IPS-20b (cell line): ENCODE measurements at regions not wholly inside any gene's neighbourhood (a gene's known extent, or its start where the extent isn't known, plus 50 kb on each side); places are given as distances from the start of the nearest gene placed in this dataset.

Experiments used
- H3K27ac ChIP-seq: one replicate; pipeline ENCODE4 v1.5.1; 2013; ENCODE audit warnings: low read length
- H3K27me3 ChIP-seq: 2 replicates; pipeline ENCODE4 v1.6.1; 2013; ENCODE audit warnings: mild to moderate bottlenecking, low read length, inconsistent platforms; ENCODE audit not compliant: insufficient read depth
- H3K36me3 ChIP-seq: 2 replicates; pipeline ENCODE4 v1.6.1; 2013; ENCODE audit warnings: low read depth, mild to moderate bottlenecking, inconsistent platforms, low read length, moderate library complexity; ENCODE audit not compliant: insufficient read depth
- H3K4me1 ChIP-seq: 2 replicates; pipeline ENCODE4 v1.6.1; 2013; ENCODE audit warnings: mild to moderate bottlenecking, control low read depth, inconsistent platforms, low read length, moderate library complexity; ENCODE audit not compliant: insufficient read depth
- H3K4me3 ChIP-seq: 2 replicates; pipeline ENCODE4 v1.5.1; 2013; ENCODE audit warnings: mild to moderate bottlenecking, low read length, inconsistent platforms
- H3K9ac ChIP-seq: 2 replicates; pipeline ENCODE4 v1.6.1; 2013; ENCODE audit warnings: low read depth, mild to moderate bottlenecking, inconsistent platforms, low read length, moderate library complexity
- H3K9me3 ChIP-seq: 2 replicates; pipeline ENCODE4 v1.6.1; 2013; ENCODE audit warnings: mild to moderate bottlenecking, low read depth, low read length, inconsistent platforms; ENCODE audit not compliant: insufficient read depth

DNA sequence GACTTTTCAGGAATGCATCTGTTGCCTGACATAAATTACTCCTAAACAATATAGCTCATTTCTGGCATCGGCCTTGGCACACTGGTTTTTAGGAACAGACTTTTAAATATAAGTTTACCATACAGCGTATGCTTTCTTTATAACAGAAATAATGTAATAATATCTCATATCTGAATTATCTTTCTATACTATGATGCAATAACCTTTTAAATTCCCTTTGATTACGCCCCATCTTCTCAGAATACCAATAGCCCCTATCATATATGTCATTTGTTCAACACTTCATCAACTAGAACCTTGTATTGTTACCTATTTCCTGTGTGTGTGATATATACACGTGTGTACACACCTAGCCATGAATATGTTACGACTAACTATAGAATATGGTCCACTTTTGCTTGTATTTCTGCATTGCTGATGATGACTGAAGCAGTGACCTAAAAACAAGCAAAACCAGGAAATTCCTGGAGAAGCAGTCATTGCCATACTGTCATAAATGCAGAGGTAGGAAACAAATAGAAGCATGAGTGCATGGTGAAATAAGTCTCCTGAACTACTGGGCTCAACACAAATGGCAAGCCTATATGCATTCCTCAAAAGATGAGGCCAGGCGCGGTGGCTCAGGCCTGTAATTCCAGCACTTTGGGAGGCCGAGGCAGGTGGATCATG, 618.4 kb upstream of the NRP1 start:
- no peaks in the 10 kb centered on the region for H3K9me3 ChIP-seq

DNA sequence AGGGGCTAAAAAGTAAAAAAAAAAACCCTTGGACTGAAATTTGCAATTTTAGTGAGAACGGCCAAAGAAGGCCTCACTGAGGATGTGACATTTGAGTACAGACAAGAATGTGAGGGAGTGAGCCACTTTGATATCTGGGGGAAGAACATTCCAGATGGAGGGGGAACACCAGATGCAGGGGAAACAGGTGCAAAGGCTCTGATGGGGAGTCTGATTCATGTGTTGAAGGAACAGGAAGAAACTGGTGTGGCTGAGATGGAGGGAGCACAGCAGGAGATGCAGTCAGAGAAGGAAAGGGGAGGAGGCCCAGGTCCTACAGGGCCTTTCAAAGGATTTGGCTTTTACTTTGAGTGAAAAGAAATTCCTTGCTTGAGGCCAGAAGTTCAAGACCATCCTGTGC, 615.7 kb upstream of the NRP1 start:
- Histone ChIP-seq H3K27ac (no peak overlapping the region), H3K4me1 (no peaks in the 10 kb centered on the region), H3K4me3 (no peak overlapping the region), H3K9ac (no peak overlapping the region), H3K27me3 (no peaks in the 10 kb centered on the region), H3K9me3 (peaks cover 4% of the 10 kb centered on the region), H3K36me3 (no peaks in the 10 kb centered on the region)

More for the DNA sequence above, 618.4 kb upstream of the NRP1 start:
- Histone ChIP-seq H3K4me1 (no peaks in the 10 kb centered on the region), H3K27me3 (no peaks in the 10 kb centered on the region), H3K36me3 (no peaks in the 10 kb centered on the region), H3K4me3 (no peak overlapping the region), H3K9ac (no peak overlapping the region), H3K27ac (no peak overlapping the region)

DNA sequence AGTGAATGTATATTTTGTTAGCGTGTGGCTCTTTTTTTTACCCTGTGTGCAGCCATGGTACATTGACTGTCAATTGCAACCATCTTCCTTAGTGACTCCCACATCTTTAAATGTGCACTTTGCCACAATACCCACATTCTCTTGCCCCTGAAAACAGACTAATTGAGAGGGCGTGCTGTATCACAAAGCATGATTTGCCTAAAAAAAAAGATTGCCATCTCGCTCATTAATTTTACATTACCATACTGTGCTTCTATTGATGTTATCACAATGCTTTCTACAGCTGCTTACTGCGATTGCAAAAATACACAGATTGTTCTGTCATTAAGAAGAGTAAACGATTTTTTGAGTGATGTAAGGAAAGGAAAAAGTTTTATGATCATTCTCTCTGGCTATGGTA, 613.1 kb upstream of the NRP1 start:
- H3K36me3 ChIP-seq, result no peaks in the 10 kb centered on the region
- H3K9ac ChIP-seq, result no peak overlapping the region
- H3K4me1 ChIP-seq, result no peaks in the 10 kb centered on the region

DNA sequence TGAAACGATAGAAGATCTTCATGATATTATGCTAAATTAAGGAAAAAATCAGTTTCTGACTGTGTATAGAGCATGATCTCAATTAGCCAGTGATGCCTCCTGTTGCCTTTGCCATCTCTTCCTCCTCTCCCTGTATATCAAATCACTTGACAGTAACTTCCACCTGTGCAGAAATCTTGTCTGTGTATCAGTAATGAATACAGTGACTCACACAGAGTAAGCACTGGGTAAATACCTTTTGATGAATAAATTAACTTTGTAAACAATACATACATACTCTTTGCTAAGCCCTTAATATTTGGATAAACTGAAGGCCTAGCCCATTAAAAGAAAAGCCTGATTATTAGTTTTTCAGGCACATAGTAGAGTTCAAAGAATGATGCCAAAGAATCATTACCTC, 610.6 kb upstream of the NRP1 start:
- no peaks in the 10 kb centered on the region for H3K36me3 ChIP-seq
- H3K27ac ChIP-seq, result no peak overlapping the region
- peaks cover 4% of the 10 kb centered on the region for H3K9me3 ChIP-seq
- no peak overlapping the region for H3K4me3 ChIP-seq
- no peak overlapping the region for H3K9ac ChIP-seq
- no peaks in the 10 kb centered on the region for H3K27me3 ChIP-seq
- no peaks in the 10 kb centered on the region; the same call in 1 of the 2 replicates for H3K4me1 ChIP-seq

More for the DNA sequence above, 613.1 kb upstream of the NRP1 start:
- Histone ChIP-seq H3K9me3 (peaks cover 4% of the 10 kb centered on the region), H3K4me3 (no peak overlapping the region), H3K27ac (no peak overlapping the region), H3K27me3 (no peaks in the 10 kb centered on the region)

DNA sequence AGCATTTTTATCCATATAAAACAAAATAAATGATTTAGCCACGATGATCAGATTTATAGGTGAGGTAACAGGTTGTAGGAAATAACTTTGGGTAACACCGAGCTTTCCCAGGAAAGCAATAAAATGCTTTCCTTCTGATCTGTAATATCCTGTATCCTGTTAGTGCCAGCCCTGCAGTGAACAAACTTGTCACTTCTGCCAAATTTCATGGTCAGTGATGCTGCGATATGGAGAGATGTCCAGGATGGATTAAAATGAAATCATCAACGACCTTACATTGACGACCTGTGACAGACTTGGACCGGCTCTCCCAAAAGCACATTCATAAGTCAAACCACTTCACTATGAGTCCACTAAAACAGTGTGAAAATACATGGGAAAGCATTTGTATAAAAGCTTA, 608.0 kb upstream of the NRP1 start:
- Histone ChIP-seq H3K4me3 (no peak overlapping the region), H3K9ac (no peak overlapping the region), H3K27ac (no peak overlapping the region), H3K36me3 (no peaks in the 10 kb centered on the region), H3K27me3 (no peaks in the 10 kb centered on the region), H3K9me3 (peaks cover 4% of the 10 kb centered on the region), H3K4me1 (peaks cover 4% of the 10 kb centered on the region; the same call in 1 of the 2 replicates)

DNA sequence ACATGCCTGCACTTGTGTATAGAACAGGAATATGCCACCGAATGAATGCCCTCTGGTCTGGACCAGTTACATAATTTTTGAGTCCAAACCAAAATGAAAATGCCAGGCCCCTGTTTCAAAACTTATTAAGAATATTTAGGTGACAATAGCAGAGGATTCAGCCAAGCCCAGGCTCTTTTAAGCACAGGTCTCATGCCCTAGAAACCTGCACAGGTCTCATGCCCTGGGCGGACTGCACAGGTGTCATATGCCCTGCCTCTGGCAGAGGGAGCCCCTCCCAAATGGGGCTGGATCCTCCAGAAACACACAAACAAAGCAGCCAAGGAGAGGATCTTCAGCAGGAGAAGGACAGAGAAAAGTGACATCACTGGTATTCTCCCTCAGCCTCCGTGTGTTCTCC, 605.4 kb upstream of the NRP1 start:
- Histone ChIP-seq H3K36me3 (no peaks in the 10 kb centered on the region), H3K27ac (no peak overlapping the region), H3K4me3 (no peak overlapping the region), H3K9ac (no peak overlapping the region), H3K9me3 (no peaks in the 10 kb centered on the region; the same call in 1 of the 2 replicates), H3K27me3 (no peaks in the 10 kb centered on the region), H3K4me1 (peaks cover 10% of the 10 kb centered on the region; the same call in 1 of the 2 replicates)

DNA sequence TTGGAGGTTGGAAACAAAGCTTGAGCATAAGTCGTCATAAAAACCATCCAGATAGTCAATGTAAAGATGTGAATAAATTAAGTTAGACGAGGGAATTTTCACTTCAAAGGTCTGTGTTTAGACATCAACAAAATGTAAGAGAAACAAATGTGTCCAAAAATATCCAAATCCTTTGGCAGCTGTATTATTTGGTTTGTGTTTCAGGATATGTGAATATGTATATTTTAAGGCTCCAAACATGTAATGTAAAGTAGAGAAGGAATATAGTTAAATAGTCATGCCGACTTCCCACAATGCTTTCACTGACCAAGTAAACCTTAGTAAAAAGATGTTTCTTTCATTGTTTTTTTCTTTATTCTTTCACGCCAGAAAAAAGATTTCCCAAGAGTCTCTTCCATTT, 604.9 kb upstream of the NRP1 start:
- Histone ChIP-seq H3K9me3 (no peaks in the 10 kb centered on the region), H3K9ac (no peak overlapping the region), H3K4me1 (peaks cover 10% of the 10 kb centered on the region; the same call in 1 of the 2 replicates), H3K27ac (no peak overlapping the region), H3K36me3 (no peaks in the 10 kb centered on the region), H3K27me3 (no peaks in the 10 kb centered on the region), H3K4me3 (no peak overlapping the region)

DNA sequence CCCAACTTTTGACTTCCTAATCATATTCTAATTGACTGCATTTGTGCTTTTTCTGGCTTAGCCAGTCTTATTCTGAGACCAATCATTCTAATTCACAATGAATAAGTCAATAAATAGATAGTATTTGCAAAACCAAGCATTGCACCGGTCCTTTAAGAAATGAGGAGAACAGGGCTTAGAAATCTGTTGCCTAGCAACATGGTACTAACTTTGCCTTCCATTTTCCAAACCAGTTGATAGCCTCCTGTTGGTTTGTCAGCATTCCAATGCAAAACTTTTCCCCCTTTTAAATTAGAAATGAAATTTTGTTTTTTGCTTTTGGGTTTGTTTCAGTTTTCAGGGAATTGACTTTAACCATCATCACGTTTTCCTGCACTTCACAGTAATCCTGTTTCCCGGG, 603.5 kb upstream of the NRP1 start:
- Histone ChIP-seq H3K9me3 (no peaks in the 10 kb centered on the region), H3K36me3 (no peaks in the 10 kb centered on the region)

DNA sequence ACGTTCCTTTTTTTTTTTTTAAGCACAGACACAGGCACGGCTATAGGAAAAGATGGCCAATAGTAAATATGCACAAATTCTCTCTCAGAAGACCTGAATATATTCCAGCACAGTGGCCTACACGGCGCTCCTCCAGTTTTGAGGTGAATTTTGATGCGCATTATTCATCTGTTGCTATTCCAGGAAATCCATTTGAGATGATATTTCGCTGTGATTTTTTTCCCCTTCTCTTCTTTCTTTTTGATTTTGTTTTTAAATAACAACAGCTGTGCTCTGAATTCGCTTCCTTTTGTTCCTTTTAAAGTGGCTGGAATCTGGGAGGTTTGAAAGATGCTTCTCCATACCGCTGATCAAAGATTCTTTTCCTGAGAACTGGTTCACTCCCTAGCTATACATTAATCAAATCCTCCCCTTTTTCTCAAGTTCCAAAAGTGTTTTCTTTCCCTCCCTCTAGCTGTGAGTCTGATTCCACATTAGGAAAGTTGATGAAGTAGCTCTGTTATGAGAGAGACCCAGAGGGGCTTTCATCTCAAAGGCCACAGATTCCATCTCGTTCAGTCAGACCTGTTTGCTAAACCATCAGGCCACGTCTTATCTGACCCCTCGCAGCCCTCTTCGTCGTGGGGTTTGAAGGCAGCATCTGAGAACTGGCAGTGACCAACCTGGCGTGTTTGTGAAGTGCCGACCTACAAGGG, 602.7 kb upstream of the NRP1 start:
- Histone ChIP-seq H3K9ac (no peak overlapping the region), H3K4me3 (no peak overlapping the region), H3K27me3 (no peaks in the 10 kb centered on the region), H3K36me3 (no peaks in the 10 kb centered on the region), H3K9me3 (no peaks in the 10 kb centered on the region), H3K27ac (no peak overlapping the region), H3K4me1 (peaks cover 10% of the 10 kb centered on the region; the same call in 1 of the 2 replicates)

More for the DNA sequence above, 603.5 kb upstream of the NRP1 start:
- H3K9ac ChIP-seq, result no peak overlapping the region
- no peak overlapping the region for H3K4me3 ChIP-seq
- H3K27ac ChIP-seq, result no peak overlapping the region
- no peaks in the 10 kb centered on the region for H3K27me3 ChIP-seq
- H3K4me1 ChIP-seq, result peaks cover 10% of the 10 kb centered on the region; the same call in 1 of the 2 replicates

DNA sequence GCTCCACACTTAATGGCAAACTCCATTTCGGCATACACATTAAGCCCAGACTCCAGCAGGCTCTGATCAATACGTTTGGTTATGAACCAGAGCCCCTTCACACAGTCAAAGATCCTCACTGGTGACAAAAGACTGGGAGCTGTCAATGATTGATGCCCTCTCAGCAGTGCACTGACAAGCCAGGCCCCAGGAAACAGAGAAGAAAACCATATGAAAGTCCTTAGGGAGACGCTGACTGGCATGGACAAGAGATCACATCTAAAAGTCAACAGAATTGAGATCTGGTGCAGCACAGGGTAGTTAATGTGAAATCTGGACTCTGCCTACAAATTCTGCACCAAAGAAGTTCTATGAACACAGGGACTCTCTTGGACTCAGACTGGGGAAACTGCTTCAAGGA, 600.9 kb upstream of the NRP1 start:
- H3K4me3 ChIP-seq, result no peak overlapping the region
- H3K27ac ChIP-seq, result no peak overlapping the region
- H3K9ac ChIP-seq, result no peak overlapping the region
- no peaks in the 10 kb centered on the region for H3K36me3 ChIP-seq
- H3K4me1 ChIP-seq, result peaks cover 10% of the 10 kb centered on the region; the same call in 1 of the 2 replicates
- H3K27me3 ChIP-seq, result no peaks in the 10 kb centered on the region
- no peaks in the 10 kb centered on the region for H3K9me3 ChIP-seq

DNA sequence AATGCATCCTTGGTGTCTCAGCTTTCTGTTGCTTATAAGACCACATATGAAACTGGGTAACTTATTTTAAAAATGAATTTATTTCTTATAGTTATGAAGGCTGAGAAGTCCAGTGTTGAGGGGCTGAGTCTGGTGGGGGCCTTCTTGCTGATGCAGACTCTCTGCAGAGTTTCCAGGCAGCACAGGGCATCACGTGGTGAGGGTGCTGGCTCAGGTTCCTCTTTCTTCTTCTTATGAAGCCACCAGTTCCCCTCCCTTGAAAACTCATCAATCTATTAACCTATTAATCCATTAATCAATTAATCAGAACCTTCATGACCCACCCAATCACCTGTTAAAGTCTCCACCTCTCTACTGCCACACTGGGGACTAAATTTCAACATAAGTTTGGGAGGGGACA, 595.6 kb upstream of the NRP1 start:
- Histone ChIP-seq H3K27me3 (no peaks in the 10 kb centered on the region), H3K4me1 (no peaks in the 10 kb centered on the region), H3K9me3 (no peaks in the 10 kb centered on the region), H3K9ac (no peak overlapping the region), H3K27ac (no peak overlapping the region), H3K4me3 (no peak overlapping the region), H3K36me3 (no peaks in the 10 kb centered on the region)

DNA sequence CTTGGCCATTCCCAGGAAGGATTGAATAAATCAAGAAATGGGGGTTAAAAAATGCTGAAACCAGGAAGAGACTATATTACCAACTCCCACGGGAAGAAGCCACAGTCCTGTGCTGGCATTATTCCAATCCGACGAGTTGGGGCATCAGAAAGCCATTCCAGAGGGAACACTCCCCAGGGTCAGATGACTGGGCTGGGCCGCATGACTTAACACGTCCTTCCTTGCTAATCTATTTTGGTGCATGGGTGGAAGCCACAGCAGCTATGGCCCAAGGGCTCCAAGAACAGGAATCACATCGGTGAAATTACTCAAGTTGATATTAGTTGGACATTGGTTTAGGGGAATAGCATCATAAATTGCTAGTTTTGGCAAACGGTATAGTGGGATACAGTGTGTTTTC, 592.9 kb upstream of the NRP1 start:
- H3K9ac ChIP-seq, result no peak overlapping the region
- H3K9me3 ChIP-seq, result no peaks in the 10 kb centered on the region
- no peaks in the 10 kb centered on the region for H3K27me3 ChIP-seq
- no peaks in the 10 kb centered on the region for H3K4me1 ChIP-seq
- no peak overlapping the region for H3K27ac ChIP-seq
- no peak overlapping the region for H3K4me3 ChIP-seq
- H3K36me3 ChIP-seq, result no peaks in the 10 kb centered on the region
